ENCODE measurements at regions not wholly inside any gene's neighbourhood (a gene's known extent, or its start where the extent isn't known, plus 50 kb on each side); places are given as distances from the start of the nearest gene placed in this dataset.

- no peak for TF ChIP-seq CTCF (IDR thresholded peaks at IDR 0.05)
- TF ChIP-seq POLR2A (IDR thresholded peaks at IDR 0.05): no peak
These were observed 767.4 kb downstream of the KCNJ2 start for GRCh38 chr17:70936724-70937123.

Data from Peyer's patch (tissue), 4 donors.